IMR-90 (cell line): ENCODE measurements at regions not wholly inside any gene's neighbourhood (a gene's known extent, or its start where the extent isn't known, plus 50 kb on each side); places are given as distances from the start of the nearest gene placed in this dataset.

Experiments used
- ATAC-seq: fragments of 200-7000 bp; cut with Tn5 transposase; 2 replicates; pipeline ENCODE4 v1.9.1; 2020; ENCODE audit warnings: low read depth, mild to moderate bottlenecking, moderate library complexity
- BruUV-seq: library from RNA; stranded (reverse); fragments of 400-500 nt; replicated peaks from 2 replicates; lab custom pipeline; 2021; lab: Mats Ljungman, UMichigan
- CTCF ChIA-PET: fragments of 300-600 bp; formaldehyde crosslinking; extraction: SDS; loops from one replicate; lab custom pipeline; 2021; ENCODE audit warnings: antibody characterized with exemption; lab: Yijun Ruan, JAX
- POLR2A ChIA-PET: fragments of 300-600 bp; sonication (Branson Sonifier 250); formaldehyde crosslinking; loops from one replicate; lab custom pipeline; 2022; ENCODE audit warnings: antibody characterized with exemption; ENCODE audit not compliant: unreplicated experiment; lab: Charles Lee
- DNase-seq: peaks from one replicate; pipeline ENCODE4 v3.0.0; 2013
- H2AFZ ChIP-seq: replicated peaks from 2 replicates; pipeline ENCODE3; 2013; ENCODE audit warnings: low read length, mild to moderate bottlenecking; ENCODE audit not compliant: poor library complexity
- H2AK5ac ChIP-seq: 2 replicates; pipeline ENCODE4 v1.6.1; 2013; ENCODE audit warnings: low read depth, low read length, inconsistent platforms
- H2AK9ac ChIP-seq: replicated peaks from 2 replicates; pipeline ENCODE3; 2013; ENCODE audit warnings: mild to moderate bottlenecking, low read depth, low read length, moderate library complexity; ENCODE audit not compliant: poor library complexity
- H2BK120ac ChIP-seq: 2 replicates; pipeline ENCODE4 v1.6.1; 2013; ENCODE audit warnings: low read depth, low read length, inconsistent platforms
- H2BK15ac ChIP-seq: 3 replicates; pipeline ENCODE4 v1.6.1; 2013; ENCODE audit warnings: low read depth, low read length, inconsistent platforms
- H2BK20ac ChIP-seq: 2 replicates; pipeline ENCODE4 v1.6.1; 2013; ENCODE audit warnings: low read depth, mild to moderate bottlenecking, inconsistent platforms, low read length, moderate library complexity
- H2BK5ac ChIP-seq: 2 replicates; pipeline ENCODE4 v1.6.1; 2013; ENCODE audit warnings: mild to moderate bottlenecking, low read depth, low read length, inconsistent platforms; ENCODE audit not compliant: poor library complexity, severe bottlenecking
- H3K14ac ChIP-seq: replicated peaks from 2 replicates; pipeline ENCODE4 v1.6.1; 2013; ENCODE audit warnings: low read depth, low read length, inconsistent platforms
- H3K18ac ChIP-seq: 2 replicates; pipeline ENCODE4 v1.6.1; 2013; ENCODE audit warnings: low read depth, low read length, control low read depth
- H3K23ac ChIP-seq: 2 replicates; pipeline ENCODE4 v1.6.1; 2013; ENCODE audit warnings: low read depth, low read length, inconsistent platforms
- H3K27ac ChIP-seq: 2 replicates; pipeline ENCODE4 v1.5.1; 2013; ENCODE audit warnings: mild to moderate bottlenecking, control low read depth, low read length; ENCODE audit not compliant: insufficient read depth
- H3K27me3 ChIP-seq: 2 replicates; pipeline ENCODE4 v1.6.1; 2013; ENCODE audit warnings: low read length; ENCODE audit not compliant: control insufficient read depth, insufficient read depth
- H3K36me3 ChIP-seq: 2 replicates; pipeline ENCODE4 v1.6.1; 2013; ENCODE audit warnings: low read length, mixed read lengths; ENCODE audit not compliant: control insufficient read depth, insufficient read depth
- H3K4ac ChIP-seq: 2 replicates; pipeline ENCODE4 v1.6.1; 2013; ENCODE audit warnings: low read depth, low read length, inconsistent platforms
- H3K4me1 ChIP-seq: 2 replicates; pipeline ENCODE4 v1.6.1; 2013; ENCODE audit warnings: low read length, mixed read lengths; ENCODE audit not compliant: control insufficient read depth, insufficient read depth
- H3K4me2 ChIP-seq: 2 replicates; pipeline ENCODE4 v1.6.1; 2013; ENCODE audit warnings: low read depth, mild to moderate bottlenecking, control low read depth, low read length, moderate library complexity
- H3K4me3 ChIP-seq: 2 replicates; pipeline ENCODE4 v1.5.1; 2013; ENCODE audit warnings: low read depth, mild to moderate bottlenecking, control low read depth, low read length, moderate library complexity; ENCODE audit not compliant: insufficient read depth
- H3K56ac ChIP-seq: 2 replicates; pipeline ENCODE4 v1.6.1; 2013; ENCODE audit warnings: low read length, inconsistent platforms; ENCODE audit not compliant: insufficient read depth; ENCODE audit errors: extremely low read depth
- H3K79me1 ChIP-seq, 2 experiments: 2 replicates each; pipeline ENCODE4 v1.6.1; 2013; ENCODE audit warnings: low read length in 2 of 2, inconsistent platforms in 1 of 2, low read depth in 1 of 2
- H3K9ac ChIP-seq: 2 replicates; pipeline ENCODE4 v1.6.1; 2013; ENCODE audit warnings: low read depth, low read length, control low read depth
- H3K9me1 ChIP-seq: 2 replicates; pipeline ENCODE4 v1.6.1; 2013; ENCODE audit warnings: low read length, inconsistent platforms; ENCODE audit not compliant: insufficient read depth
- H3K9me3 ChIP-seq: 2 replicates; pipeline ENCODE4 v1.6.1; 2013; ENCODE audit warnings: low read length; ENCODE audit not compliant: control insufficient read depth, insufficient read depth
- H4K20me1 ChIP-seq: 2 replicates; pipeline ENCODE4 v1.6.1; 2013; ENCODE audit warnings: low read length, inconsistent platforms; ENCODE audit not compliant: insufficient read depth
- H4K5ac ChIP-seq: 2 replicates; pipeline ENCODE4 v1.6.1; 2013; ENCODE audit warnings: mild to moderate bottlenecking, low read depth, low read length, control low read depth
- H4K8ac ChIP-seq, 2 experiments: 2 replicates each; pipeline ENCODE4 v1.6.1; 2013; ENCODE audit warnings: low read depth in 2 of 2, low read length in 2 of 2, control low read depth in 1 of 2, inconsistent platforms in 1 of 2
- H4K91ac ChIP-seq: 2 replicates; pipeline ENCODE4 v1.6.1; 2013; ENCODE audit warnings: low read depth, low read length, inconsistent platforms; ENCODE audit not compliant: insufficient read depth
- BHLHE40 ChIP-seq: fragments of 150-350 bp; IDR thresholded peaks from 2 replicates; pipeline ENCODE4 v1.6.1; 2016; ENCODE audit warnings: mild to moderate bottlenecking, low read depth, low read length
- CHD1 ChIP-seq: IDR thresholded peaks from 2 replicates; pipeline ENCODE4 v1.6.1; 2012; ENCODE audit warnings: low read depth, low read length, improper control_type of control experiment
- FOS ChIP-seq: fragments of 150-350 bp; IDR thresholded peaks from 2 replicates; pipeline ENCODE4 v1.6.1; 2016; ENCODE audit warnings: low read depth, low read length
- MAFK ChIP-seq: IDR thresholded peaks from 2 replicates; pipeline ENCODE4 v1.6.1; 2012; ENCODE audit warnings: low read depth, low read length, improper control_type of control experiment
- POLR2A ChIP-seq: IDR thresholded peaks from 2 replicates; pipeline ENCODE4 v1.6.1; 2012; ENCODE audit warnings: mild to moderate bottlenecking, low read depth, low read length
- RAD21 ChIP-seq: IDR thresholded peaks from 2 replicates; pipeline ENCODE4 v1.6.1; 2012; ENCODE audit warnings: low read length, improper control_type of control experiment
- RFX5 ChIP-seq: IDR thresholded peaks from 2 replicates; pipeline ENCODE4 v1.8.0; 2012; ENCODE audit warnings: low read depth, mild to moderate bottlenecking, low read length, moderate library complexity
- dilution Hi-C: fragments of 300-500 bp; cut with HindIII; formaldehyde crosslinking; loops from one replicate; pipeline ENCODE4 v1.14.3; 2018; ENCODE audit warnings: low sequenced_read_pairs; ENCODE audit not compliant: unreplicated experiment
- in situ Hi-C: fragments of 300-500 bp; cut with MboI; formaldehyde crosslinking; loops from 3 replicates; pipeline ENCODE4 v1.14.3; 2019; ENCODE audit warnings: low sequenced_read_pairs, inconsistent platforms, mixed read lengths
- intact Hi-C: fragments of 100-400 bp; cut with micrococcal nuclease; formaldehyde crosslinking; loops from 2 replicates; pipeline ENCODE4 v1.10.0; 2022
- TF ChIP-seq, protein P1 (sequence below): fragments of 150-350 bp; IDR thresholded peaks from 2 replicates; pipeline ENCODE4 v1.6.1; 2016; ENCODE audit warnings: low read depth, mild to moderate bottlenecking, low read length, moderate library complexity, borderline replicate concordance

DNA sequence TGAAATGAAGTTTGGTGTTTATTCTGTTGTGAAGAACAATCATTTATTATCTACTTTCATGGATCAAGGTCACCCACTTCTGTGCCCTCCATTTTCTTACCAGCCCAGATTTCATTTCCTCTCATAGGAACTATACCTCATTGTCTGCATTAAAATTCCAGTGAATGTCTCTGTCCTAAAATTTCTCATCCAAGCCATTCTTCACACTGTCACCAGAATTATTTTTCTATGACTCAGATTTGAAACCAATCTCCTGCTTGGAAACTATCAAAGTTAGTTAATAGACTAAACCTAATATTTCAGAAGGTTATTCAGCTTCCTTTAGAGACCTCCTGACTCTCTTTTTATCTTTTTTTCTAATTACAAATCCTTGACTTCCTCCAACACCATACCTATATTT is 364.1 kb upstream of the CBLB start:
- H2BK5ac ChIP-seq = no peak overlapping the region
- 0 out of 4 replicates have a peak overlapping the region, but pooled peaks of 1 of the 2 experiments have one; percentile 48 for H4K8ac ChIP-seq
- no peak overlapping the region for H2BK20ac ChIP-seq
- H3K27ac ChIP-seq = no peak overlapping the region
- POLR2A ChIA-PET = no interaction called here
- no peak overlapping the region for H2BK15ac ChIP-seq
- H4K91ac ChIP-seq = no peak overlapping the region
- no peaks in the 10 kb centered on the region for H3K4me1 ChIP-seq
- TF ChIP-seq CHD1 (no peak), FOS (no peak), BHLHE40 (no peak), MAFK (no peak), RFX5 (no peak), POLR2A (no peak), RAD21 (no peak)
- TF ChIP-seq, protein P1, sequence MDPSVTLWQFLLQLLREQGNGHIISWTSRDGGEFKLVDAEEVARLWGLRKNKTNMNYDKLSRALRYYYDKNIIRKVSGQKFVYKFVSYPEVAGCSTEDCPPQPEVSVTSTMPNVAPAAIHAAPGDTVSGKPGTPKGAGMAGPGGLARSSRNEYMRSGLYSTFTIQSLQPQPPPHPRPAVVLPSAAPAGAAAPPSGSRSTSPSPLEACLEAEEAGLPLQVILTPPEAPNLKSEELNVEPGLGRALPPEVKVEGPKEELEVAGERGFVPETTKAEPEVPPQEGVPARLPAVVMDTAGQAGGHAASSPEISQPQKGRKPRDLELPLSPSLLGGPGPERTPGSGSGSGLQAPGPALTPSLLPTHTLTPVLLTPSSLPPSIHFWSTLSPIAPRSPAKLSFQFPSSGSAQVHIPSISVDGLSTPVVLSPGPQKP = no peak
- CTCF ChIA-PET = no interaction called here
- in situ Hi-C loops = no loop called here
- H2BK120ac ChIP-seq = no peak overlapping the region
- H2AFZ ChIP-seq = no peak overlapping the region
- no peak overlapping the region for H3K4me3 ChIP-seq
- no peak for DNase-seq
- BruUV-seq = no TSS peak
- no peak overlapping the region for H3K14ac ChIP-seq
- no peak overlapping the region for H3K56ac ChIP-seq
- no peaks in the 10 kb centered on the region for H3K27me3 ChIP-seq
- H3K79me1 ChIP-seq = no peaks in the 10 kb centered on the region
- ATAC-seq = no peak
- H3K23ac ChIP-seq = no peak overlapping the region
- no peak overlapping the region for H3K9ac ChIP-seq
- no peaks in the 10 kb centered on the region for H3K9me3 ChIP-seq
- intact Hi-C loops = loop anchor here (10.0 kb wide), 1 partner anchor 372 kb away; no protein-coding TSS in a partner anchor
- no peaks in the 10 kb centered on the region for H3K9me1 ChIP-seq
- no peaks in the 10 kb centered on the region for H4K20me1 ChIP-seq
- dilution Hi-C loops = no loop called here
- H3K36me3 ChIP-seq = no peaks in the 10 kb centered on the region
- H2AK9ac ChIP-seq = no peak overlapping the region
- H3K4ac ChIP-seq = no peak overlapping the region
- H4K5ac ChIP-seq = no peak overlapping the region
- H2AK5ac ChIP-seq = no peak overlapping the region
- no peak overlapping the region for H3K4me2 ChIP-seq
- no peak overlapping the region for H3K18ac ChIP-seq
